ENCODE measurements at regions not wholly inside any gene's neighbourhood (a gene's known extent, or its start where the extent isn't known, plus 50 kb on each side); places are given as distances from the start of the nearest gene placed in this dataset.

DNA sequence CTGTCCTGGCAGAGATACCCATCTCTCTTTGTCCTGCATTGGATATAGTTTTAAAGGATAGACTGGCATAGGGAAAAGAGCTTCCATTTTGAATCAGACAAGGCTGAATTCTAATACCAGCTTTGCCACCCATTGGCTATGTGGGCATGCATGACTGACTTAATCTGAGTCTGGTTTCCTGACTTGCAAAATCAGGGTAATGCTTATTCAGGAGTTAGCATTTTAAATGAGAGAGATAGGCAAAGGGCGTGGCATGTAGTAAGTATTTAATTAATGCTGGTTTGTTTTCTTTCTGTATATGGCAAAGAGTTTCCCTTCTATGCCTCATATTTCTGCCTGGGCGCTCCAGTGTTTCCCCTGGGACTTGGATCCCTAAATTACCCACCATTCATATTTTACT, 492.9 kb downstream of the IGSF11 start:
- no peaks in the 10 kb centered on the region for H3K9me3 ChIP-seq
- no peaks in the 10 kb centered on the region for H3K36me3 ChIP-seq
- intact Hi-C loops (cut with DNase I), result no loop called here
- DNase-seq, result no peak
- TF ChIP-seq, protein P1, sequence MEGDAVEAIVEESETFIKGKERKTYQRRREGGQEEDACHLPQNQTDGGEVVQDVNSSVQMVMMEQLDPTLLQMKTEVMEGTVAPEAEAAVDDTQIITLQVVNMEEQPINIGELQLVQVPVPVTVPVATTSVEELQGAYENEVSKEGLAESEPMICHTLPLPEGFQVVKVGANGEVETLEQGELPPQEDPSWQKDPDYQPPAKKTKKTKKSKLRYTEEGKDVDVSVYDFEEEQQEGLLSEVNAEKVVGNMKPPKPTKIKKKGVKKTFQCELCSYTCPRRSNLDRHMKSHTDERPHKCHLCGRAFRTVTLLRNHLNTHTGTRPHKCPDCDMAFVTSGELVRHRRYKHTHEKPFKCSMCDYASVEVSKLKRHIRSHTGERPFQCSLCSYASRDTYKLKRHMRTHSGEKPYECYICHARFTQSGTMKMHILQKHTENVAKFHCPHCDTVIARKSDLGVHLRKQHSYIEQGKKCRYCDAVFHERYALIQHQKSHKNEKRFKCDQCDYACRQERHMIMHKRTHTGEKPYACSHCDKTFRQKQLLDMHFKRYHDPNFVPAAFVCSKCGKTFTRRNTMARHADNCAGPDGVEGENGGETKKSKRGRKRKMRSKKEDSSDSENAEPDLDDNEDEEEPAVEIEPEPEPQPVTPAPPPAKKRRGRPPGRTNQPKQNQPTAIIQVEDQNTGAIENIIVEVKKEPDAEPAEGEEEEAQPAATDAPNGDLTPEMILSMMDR (IDR thresholded peaks at IDR 0.05), result no peak
- TF ChIP-seq POLR2A (IDR thresholded peaks at IDR 0.05), result no peak
- H3K4me3 ChIP-seq (replicated peaks in 1 of 3), result no peak overlapping the region
- 74 to 90% methylated on average over 2 of the region's 2 CpGs for WGBS, 2 donors
- no peaks in the 10 kb centered on the region for H3K4me1 ChIP-seq
- H3K27me3 ChIP-seq, result no peaks in the 10 kb centered on the region
- no peak overlapping the region for H3K27ac ChIP-seq

DNA sequence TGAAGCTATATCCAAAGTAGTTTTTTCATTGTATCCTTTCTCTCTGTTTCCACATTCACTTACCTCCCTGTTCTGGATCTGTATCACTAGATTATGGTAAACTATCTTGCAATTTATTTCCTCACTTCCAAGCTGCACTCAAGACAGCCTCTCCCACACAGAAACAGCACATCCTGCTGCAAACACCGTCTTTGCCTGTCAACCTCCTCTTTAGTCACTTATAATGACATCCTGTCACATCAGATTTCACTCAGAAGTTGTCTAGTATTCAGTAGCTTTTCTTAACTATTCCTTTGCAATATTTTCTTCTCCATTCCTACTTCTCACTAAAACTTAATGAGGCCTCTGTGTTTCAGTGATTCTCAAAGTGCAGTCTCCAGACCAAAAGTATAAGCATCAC, 490.8 kb downstream of the IGSF11 start:
- no peaks in the 10 kb centered on the region for H3K36me3 ChIP-seq
- no peak for TF ChIP-seq POLR2A (IDR thresholded peaks at IDR 0.05)
- TF ChIP-seq, protein P1 (IDR thresholded peaks at IDR 0.05), result no peak
- 53 to 59% methylated on average over 1 of the region's 1 CpG for WGBS, 2 donors
- H3K4me1 ChIP-seq, result no peaks in the 10 kb centered on the region
- H3K9me3 ChIP-seq, result no peaks in the 10 kb centered on the region
- intact Hi-C loops (cut with DNase I), result no loop called here
- no peaks in the 10 kb centered on the region for H3K27me3 ChIP-seq
- H3K27ac ChIP-seq, result no peak overlapping the region
- no peak for DNase-seq
- H3K4me3 ChIP-seq (replicated peaks in 1 of 3), result no peak overlapping the region

- no peak for TF ChIP-seq POLR2A (IDR thresholded peaks at IDR 0.05)
- TF ChIP-seq, protein P1 (IDR thresholded peaks at IDR 0.05), result no peak
- WGBS, 2 donors, result 74 to 76% methylated on average over 5 of the region's 5 CpGs
These were observed 490.2 kb downstream of the IGSF11 start for GRCh38 chr3:118544458-118544857.

GRCh38 chr3:118548434-118548833, 486.2 kb downstream of the IGSF11 start:
- Histone ChIP-seq H3K27me3 (no peaks in the 10 kb centered on the region), H3K4me3 (replicated peaks in 1 of 3) (no peak overlapping the region), H3K9me3 (no peaks in the 10 kb centered on the region), H3K36me3 (no peaks in the 10 kb centered on the region), H3K27ac (no peak overlapping the region), H3K4me1 (no peaks in the 10 kb centered on the region)
- TF ChIP-seq, protein P1 (IDR thresholded peaks at IDR 0.05), result no peak
- TF ChIP-seq POLR2A (IDR thresholded peaks at IDR 0.05), result no peak
- no peak for DNase-seq
- WGBS, 2 donors, result 86 to 91% methylated on average over 4 of the region's 4 CpGs
- intact Hi-C loops (cut with DNase I), result no loop called here

More at GRCh38 chr3:118544458-118544857, 490.2 kb downstream of the IGSF11 start:
- no peaks in the 10 kb centered on the region for H3K4me1 ChIP-seq
- no peak overlapping the region for H3K4me3 ChIP-seq (replicated peaks in 1 of 3)
- no peak for DNase-seq
- intact Hi-C loops (cut with DNase I), result no loop called here
- no peaks in the 10 kb centered on the region for H3K27me3 ChIP-seq
- no peaks in the 10 kb centered on the region for H3K9me3 ChIP-seq
- no peak overlapping the region for H3K27ac ChIP-seq
- no peaks in the 10 kb centered on the region for H3K36me3 ChIP-seq

DNA sequence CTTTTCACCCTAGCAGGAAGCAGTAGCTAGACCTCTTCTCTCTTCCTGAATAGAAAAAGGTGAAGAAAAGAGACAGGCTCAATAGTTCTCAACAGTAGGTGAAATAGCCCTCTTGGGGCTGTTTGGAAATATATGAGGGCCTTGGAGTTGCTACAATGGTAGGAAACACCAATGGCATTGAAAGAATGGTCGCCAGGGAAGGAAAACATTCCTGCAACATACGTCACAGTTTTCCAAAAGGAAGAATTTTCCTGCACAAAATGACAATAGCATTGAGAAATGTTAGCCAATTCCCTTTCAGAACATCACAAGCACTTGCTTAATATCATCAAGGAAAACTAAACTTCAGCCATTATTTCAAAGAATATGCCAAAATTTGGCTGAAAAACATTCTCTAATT, 484.5 kb downstream of the IGSF11 start:
- Histone ChIP-seq H3K9me3 (no peaks in the 10 kb centered on the region), H3K4me1 (no peaks in the 10 kb centered on the region), H3K4me3 (replicated peaks in 1 of 3) (no peak overlapping the region), H3K27ac (no peak overlapping the region), H3K36me3 (no peaks in the 10 kb centered on the region), H3K27me3 (no peaks in the 10 kb centered on the region)
- no peak for TF ChIP-seq POLR2A (IDR thresholded peaks at IDR 0.05)
- TF ChIP-seq, protein P1 (IDR thresholded peaks at IDR 0.05), result no peak
- 60 to 71% methylated on average over 2 of the region's 2 CpGs for WGBS, 2 donors
- intact Hi-C loops (cut with DNase I), result no loop called here
- no peak for DNase-seq

Data from thyroid gland (tissue), 4 donors.